Osteocyte (in vitro differentiated cells): ENCODE measurements at regions not wholly inside any gene's neighbourhood (a gene's known extent, or its start where the extent isn't known, plus 50 kb on each side); places are given as distances from the start of the nearest gene placed in this dataset.
A peak's percentile ranks its signal among the peaks of the same experiment; 100 is the strongest.

ENCODE experiments used
- DNase-seq: peaks from one replicate; pipeline ENCODE4 v3.0.0; 2021; ENCODE audit warnings: mixed read lengths; ENCODE audit not compliant: unreplicated experiment; ENCODE audit errors: extremely low spot score
- H3K27ac Mint-ChIP-seq: one replicate; pipeline ENCODE4 v1.8.0; 2021; ENCODE audit warnings: mild to moderate bottlenecking, mixed read lengths; ENCODE audit not compliant: unreplicated experiment
- H3K27me3 Mint-ChIP-seq: one replicate; pipeline ENCODE4 v1.8.0; 2021; ENCODE audit warnings: mixed read lengths; ENCODE audit not compliant: unreplicated experiment
- H3K36me3 Mint-ChIP-seq: one replicate; pipeline ENCODE4 v1.8.0; 2021; ENCODE audit warnings: mixed read lengths; ENCODE audit not compliant: unreplicated experiment
- H3K4me1 Mint-ChIP-seq: one replicate; pipeline ENCODE4 v1.8.0; 2021; ENCODE audit warnings: mixed read lengths; ENCODE audit not compliant: unreplicated experiment
- H3K4me3 Mint-ChIP-seq: one replicate; pipeline ENCODE4 v1.8.0; 2021; ENCODE audit warnings: mild to moderate bottlenecking, moderate library complexity, mixed read lengths; ENCODE audit not compliant: unreplicated experiment
- H3K9me3 Mint-ChIP-seq: one replicate; pipeline ENCODE4 v1.8.0; 2021; ENCODE audit warnings: mixed read lengths; ENCODE audit not compliant: unreplicated experiment
- CTCF ChIP-seq: fragments of 200-600 bp; sonication (generic); IDR thresholded peaks from 2 replicates; pipeline ENCODE4 v1.5.0; 2021; ENCODE audit warnings: antibody characterized with exemption, mild to moderate bottlenecking, moderate library complexity

GRCh38 chr21:16169779-16170178, 440.0 kb downstream of the USP25 start:
- Mint-ChIP-seq H3K27ac (no peak overlapping the region), H3K36me3 (no peaks in the 10 kb centered on the region), H3K27me3 (no peaks in the 10 kb centered on the region), H3K4me1 (peaks cover 7% of the 10 kb centered on the region), H3K4me3 (no peak overlapping the region), H3K9me3 (no peaks in the 10 kb centered on the region)
- DNase-seq = no peak
- no peak for TF ChIP-seq CTCF

- Mint-ChIP-seq H3K27ac (no peak overlapping the region), H3K36me3 (no peaks in the 10 kb centered on the region), H3K9me3 (no peaks in the 10 kb centered on the region), H3K4me1 (peaks cover 16% of the 10 kb centered on the region), H3K27me3 (no peaks in the 10 kb centered on the region), H3K4me3 (no peak overlapping the region)
- no peak for DNase-seq
- TF ChIP-seq CTCF = no peak
These were observed 446.8 kb downstream of the USP25 start for GRCh38 chr21:16176570-16176969.

- Mint-ChIP-seq H3K27me3 (no peaks in the 10 kb centered on the region), H3K36me3 (no peaks in the 10 kb centered on the region), H3K4me1 (peaks cover 16% of the 10 kb centered on the region), H3K4me3 (no peak overlapping the region), H3K9me3 (no peaks in the 10 kb centered on the region), H3K27ac (no peak overlapping the region)
- TF ChIP-seq CTCF = no peak
- DNase-seq = no peak
These were observed 447.8 kb downstream of the USP25 start for GRCh38 chr21:16177532-16177931.

GRCh38 chr21:16179773-16180172, 450.0 kb downstream of the USP25 start:
- TF ChIP-seq CTCF = no peak
- Mint-ChIP-seq H3K27ac (no peak overlapping the region), H3K4me1 (peaks cover 22% of the 10 kb centered on the region), H3K27me3 (no peaks in the 10 kb centered on the region), H3K9me3 (no peaks in the 10 kb centered on the region), H3K4me3 (no peak overlapping the region), H3K36me3 (no peaks in the 10 kb centered on the region)
- no peak for DNase-seq

GRCh38 chr21:16180614-16181013, 450.8 kb downstream of the USP25 start:
- no peaks in the 10 kb centered on the region for H3K36me3 Mint-ChIP-seq
- no peak for TF ChIP-seq CTCF
- no peaks in the 10 kb centered on the region for H3K9me3 Mint-ChIP-seq
- H3K27me3 Mint-ChIP-seq = no peaks in the 10 kb centered on the region
- no peak overlapping the region for H3K4me3 Mint-ChIP-seq
- peak overlapping the region; percentile 63 for H3K27ac Mint-ChIP-seq
- peaks cover 22% of the 10 kb centered on the region for H3K4me1 Mint-ChIP-seq
- no peak for DNase-seq
